ENCODE measurements at regions not wholly inside any gene's neighbourhood (a gene's known extent, or its start where the extent isn't known, plus 50 kb on each side); places are given as distances from the start of the nearest gene placed in this dataset.
"Not testable (repeated sequence)": the region's sequence is repeated elsewhere in the genome, so short reads cannot be mapped to it uniquely, and the experiment has no call there.

GRCh38 chr3:5035113-5035512, 55.9 kb downstream of the BHLHE40 start:
- no peak for DNase-seq (ENCODE audit: low read depth)

GRCh38 chr3:5035692-5036391, 56.6 kb downstream of the BHLHE40 start:
- DNase-seq (ENCODE audit: low read depth), result no peak

GRCh38 chr3:5036392-5036766, 57.1 kb downstream of the BHLHE40 start:
- no peak for DNase-seq (ENCODE audit: low read depth)

GRCh38 chr3:5036858-5037257, 57.6 kb downstream of the BHLHE40 start:
- DNase-seq (ENCODE audit: low read depth), result no peak

- DNase-seq (ENCODE audit: low read depth), result no peak
These were observed 60.3 kb downstream of the BHLHE40 start for GRCh38 chr3:5039585-5039984.

- DNase-seq (ENCODE audit: low read depth), result no peak
These were observed 62.1 kb downstream of the BHLHE40 start for GRCh38 chr3:5041315-5041714.

GRCh38 chr3:5045961-5046360, 66.7 kb downstream of the BHLHE40 start:
- no peak for DNase-seq (ENCODE audit: low read depth)

GRCh38 chr3:5047764-5048419, 68.7 kb downstream of the BHLHE40 start:
- DNase-seq (ENCODE audit: low read depth), result no peak

- DNase-seq (ENCODE audit: low read depth), result no peak
These were observed 70.3 kb upstream of the ARL8B start for GRCh38 chr3:5051772-5052171.

- no peak for DNase-seq (ENCODE audit: low read depth)
These were observed 69.8 kb upstream of the ARL8B start for GRCh38 chr3:5052247-5052646.

- peak; percentile 28 for DNase-seq (ENCODE audit: low read depth)
These were observed 68.9 kb upstream of the ARL8B start for GRCh38 chr3:5053021-5053831.

- no peak for DNase-seq (ENCODE audit: low read depth)
These were observed 68.0 kb upstream of the ARL8B start for GRCh38 chr3:5054098-5054497.

GRCh38 chr3:5054579-5054978, 67.5 kb upstream of the ARL8B start:
- DNase-seq (ENCODE audit: low read depth), result not testable (repeated sequence)

GRCh38 chr3:5055357-5056110, 66.6 kb upstream of the ARL8B start:
- DNase-seq (ENCODE audit: low read depth), result no peak

GRCh38 chr3:5056111-5056391, 66.0 kb upstream of the ARL8B start:
- DNase-seq (ENCODE audit: low read depth), result no peak

GRCh38 chr3:5057272-5057671, 64.8 kb upstream of the ARL8B start:
- no peak for DNase-seq (ENCODE audit: low read depth)

GRCh38 chr3:5057857-5058324, 64.2 kb upstream of the ARL8B start:
- DNase-seq (ENCODE audit: low read depth), result peak; percentile 86

- peak; percentile 62 for DNase-seq (ENCODE audit: low read depth)
These were observed 63.6 kb upstream of the ARL8B start for GRCh38 chr3:5058471-5058951.

- DNase-seq (ENCODE audit: low read depth), result no peak
These were observed 62.3 kb upstream of the ARL8B start for GRCh38 chr3:5059782-5060181.

- no peak for DNase-seq (ENCODE audit: low read depth)
These were observed 60.9 kb upstream of the ARL8B start for GRCh38 chr3:5061218-5061569.

GRCh38 chr3:5063724-5064123, 58.4 kb upstream of the ARL8B start:
- DNase-seq (ENCODE audit: low read depth), result no peak

GRCh38 chr3:5068531-5069050, 53.5 kb upstream of the ARL8B start:
- no peak for DNase-seq (ENCODE audit: low read depth)

All from RPMI7951 (cell line).